ENCODE measurements at regions not wholly inside any gene's neighbourhood (a gene's known extent, or its start where the extent isn't known, plus 50 kb on each side); places are given as distances from the start of the nearest gene placed in this dataset.
"Not testable (repeated sequence)": the region's sequence is repeated elsewhere in the genome, so short reads cannot be mapped to it uniquely, and the experiment has no call there.

GRCh38 chr3:55269096-55269495 is 218.0 kb downstream of the WNT5A start:
- DNase-seq (ENCODE audit: low spot score): no peak
- TF ChIP-seq CTCF (IDR thresholded peaks at IDR 0.05; ENCODE audit: extremely low read depth, missing control alignments): no peak

- TF ChIP-seq CTCF (IDR thresholded peaks at IDR 0.05; ENCODE audit: extremely low read depth, missing control alignments): no peak
- no peak for DNase-seq (ENCODE audit: low spot score)
These were observed 219.7 kb downstream of the WNT5A start for GRCh38 chr3:55267206-55267930.

- no peak for DNase-seq (ENCODE audit: low spot score)
- no peak for TF ChIP-seq CTCF (IDR thresholded peaks at IDR 0.05; ENCODE audit: extremely low read depth, missing control alignments)
These were observed 222.2 kb downstream of the WNT5A start for GRCh38 chr3:55264919-55265318.

GRCh38 chr3:55252921-55253320 is 234.2 kb downstream of the WNT5A start:
- TF ChIP-seq CTCF (IDR thresholded peaks at IDR 0.05; ENCODE audit: extremely low read depth, missing control alignments): no peak
- DNase-seq (ENCODE audit: low spot score): no peak

- not testable (repeated sequence) for DNase-seq (ENCODE audit: low spot score)
These were observed 237.9 kb downstream of the WNT5A start for GRCh38 chr3:55249156-55249555.

- DNase-seq (ENCODE audit: low spot score): no peak
- no peak for TF ChIP-seq CTCF (IDR thresholded peaks at IDR 0.05; ENCODE audit: extremely low read depth, missing control alignments)
These were observed 239.4 kb downstream of the WNT5A start for GRCh38 chr3:55247666-55248065.

- no peak for DNase-seq (ENCODE audit: low spot score)
- no peak for TF ChIP-seq CTCF (IDR thresholded peaks at IDR 0.05; ENCODE audit: extremely low read depth, missing control alignments)
These were observed 241.1 kb downstream of the WNT5A start for GRCh38 chr3:55246033-55246432.

GRCh38 chr3:55245351-55245750 is 241.8 kb downstream of the WNT5A start:
- TF ChIP-seq CTCF (IDR thresholded peaks at IDR 0.05; ENCODE audit: extremely low read depth, missing control alignments): no peak
- no peak for DNase-seq (ENCODE audit: low spot score)

Data from GM20000 (cell line).